ENCODE measurements at regions not wholly inside any gene's neighbourhood (a gene's known extent, or its start where the extent isn't known, plus 50 kb on each side); places are given as distances from the start of the nearest gene placed in this dataset.
A peak's percentile ranks its signal among the peaks of the same experiment; 100 is the strongest.

DNA sequence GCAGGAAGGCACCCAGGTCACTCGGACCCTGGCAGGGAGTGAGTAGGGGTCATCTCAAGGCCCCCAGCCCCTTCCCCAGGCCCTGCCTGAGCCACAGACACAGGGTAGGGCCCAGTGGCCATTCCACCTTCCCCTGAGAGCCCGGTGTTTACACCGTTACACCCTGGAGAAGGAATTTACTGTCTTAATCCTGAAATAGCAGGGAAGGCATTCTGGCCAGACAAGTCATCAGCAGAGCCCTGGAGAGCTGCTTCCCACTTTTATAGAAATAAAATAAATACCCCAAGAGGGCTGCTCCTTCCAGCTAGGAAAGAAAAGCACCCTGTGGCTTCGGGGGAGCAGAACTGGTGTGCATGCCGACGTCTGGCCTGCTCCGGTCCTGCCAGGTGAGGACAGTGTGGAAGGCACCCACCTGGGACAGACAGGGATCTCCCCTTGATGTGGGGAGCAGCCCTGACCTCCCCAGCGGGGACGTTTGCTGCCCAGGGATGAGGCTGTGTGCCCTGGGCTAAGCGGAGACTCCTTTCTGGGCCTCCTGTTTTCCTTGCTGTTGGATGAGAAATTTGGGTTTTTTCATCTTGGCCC lies 180.0 kb downstream of the MN1 start:
- H4K5ac ChIP-seq (ENCODE audit: insufficient read length, low read depth, low read length): no peak overlapping the region
- H3K9me3 ChIP-seq (ENCODE audit: insufficient read depth in 2 of 2, low read depth in 1 of 2, low read length in 1 of 2): no peaks in the 10 kb centered on the region
- no peaks in the 10 kb centered on the region for H3K27me3 ChIP-seq (replicated peaks in 1 of 4; ENCODE audit: control insufficient read depth in 3 of 4, extremely low read depth in 1 of 4, insufficient read depth in 3 of 4, low read length in 3 of 4)
- H3K79me2 ChIP-seq (ENCODE audit: control insufficient read depth in 1 of 2, insufficient read depth in 2 of 2, low read length in 2 of 2): no peaks in the 10 kb centered on the region
- H2BK5ac ChIP-seq (ENCODE audit: low read depth, low read length): no peak overlapping the region
- H2AFZ ChIP-seq (ENCODE audit: low read length): no peak overlapping the region
- H2BK15ac ChIP-seq (ENCODE audit: low read length): no peak overlapping the region; the same call in 1 of the 2 replicates
- H3K36me3 ChIP-seq (ENCODE audit: control insufficient read depth in 2 of 4, insufficient read depth in 4 of 4, low read length in 3 of 4): no peaks in the 10 kb centered on the region
- no peaks in the 10 kb centered on the region for H4K20me1 ChIP-seq (replicated peaks in 1 of 2; ENCODE audit: control insufficient read depth in 1 of 2, insufficient read depth in 2 of 2, low read length in 2 of 2)
- H3K4me2 ChIP-seq (ENCODE audit: insufficient read depth in 1 of 2, low read depth in 2 of 2, low read length in 2 of 2): no peak overlapping the region
- H3K14ac ChIP-seq (ENCODE audit: insufficient read length): no peak overlapping the region
- H2BK120ac ChIP-seq (replicated peaks; ENCODE audit: low read depth, low read length): no peak overlapping the region
- no peak overlapping the region for H3K4me3 ChIP-seq (ENCODE audit: extremely low read depth in 1 of 4, insufficient read depth in 2 of 4, low read depth in 3 of 4, low read length in 4 of 4)
- H2AK5ac ChIP-seq (ENCODE audit: low read depth, low read length): no peak overlapping the region
- DNase-seq (ENCODE audit: low read depth in 1 of 2, low spot score in 2 of 2) (no peak), FAIRE-seq (no peak)
- H4K91ac ChIP-seq (replicated peaks; ENCODE audit: insufficient read length, low read length): peak overlapping the region; percentile 52
- H3K4me1 ChIP-seq (replicated peaks in 1 of 4; ENCODE audit: control insufficient read depth in 3 of 4, insufficient read depth in 4 of 4, low read length in 3 of 4): no peaks in the 10 kb centered on the region; a peak in 1 of 7 replicates
- CTCF ChIA-PET (ENCODE audit: partially characterized antibody): no interaction called here
- TF ChIP-seq EGR1 (IDR thresholded peaks at IDR 0.05; ENCODE audit: borderline replicate concordance, low read depth, low read length) (no peak), BACH1 (IDR thresholded peaks at IDR 0.05; ENCODE audit: low read length) (no peak), RNF2 (IDR thresholded peaks at IDR 0.05; ENCODE audit: borderline replicate concordance, low read depth, low read length, missing control alignments, poor library complexity, severe bottlenecking) (no peak), RXRA (IDR thresholded peaks at IDR 0.05; ENCODE audit: insufficient read depth, low read depth, low read length) (no peak), KDM4A (IDR thresholded peaks at IDR 0.05; ENCODE audit: low read depth, low read length, severe bottlenecking) (no peak), CHD1 (IDR thresholded peaks at IDR 0.05; ENCODE audit: low read depth, low read length) (no peak), JUN (IDR thresholded peaks at IDR 0.05; ENCODE audit: low read depth, low read length) (no peak), POLR2A (IDR thresholded peaks at IDR 0.05; ENCODE audit: control extremely low read depth in 1 of 2, low read depth in 2 of 2, low read length in 2 of 2) (no peak), ZNF274 (IDR thresholded peaks at IDR 0.05; ENCODE audit: borderline replicate concordance, extremely low read depth, low read length) (no peak), YY1 (IDR thresholded peaks at IDR 0.05; ENCODE audit: low read depth, low read length) (no peak), CBX8 (IDR thresholded peaks at IDR 0.05; ENCODE audit: borderline replicate concordance, low read depth, low read length) (no peak), CTCF (IDR thresholded peaks at IDR 0.05; ENCODE audit: control extremely low read depth in 1 of 3, insufficient read depth in 1 of 3, low read depth in 1 of 3, low read length in 3 of 3) (no peak)
- no peak overlapping the region for H3K23ac ChIP-seq (ENCODE audit: insufficient read length)
- no peak overlapping the region for H3K27ac ChIP-seq (ENCODE audit: low read depth, low read length)
- H2BK20ac ChIP-seq (ENCODE audit: low read length): no peak overlapping the region
- H3K79me1 ChIP-seq (ENCODE audit: low read depth, low read length): no peaks in the 10 kb centered on the region
- H3K9ac ChIP-seq (replicated peaks in 1 of 4; ENCODE audit: extremely low read depth in 1 of 4, low read depth in 3 of 4, low read length in 3 of 4): no peak overlapping the region
- WGBS, 2 experiments (ENCODE audit: extremely low coverage in 1 of 2, insufficient coverage in 1 of 2, insufficient read length in 1 of 2, insufficient replicate concordance in 2 of 2, low coverage in 1 of 2, low lambda C conversion rate in 2 of 2, missing lambda C conversion rate in 1 of 2): 69% methylated on average over 8 of the region's 10 CpGs; no CpG with 5 or more reads in 1 of the 2 experiments
- H4K8ac ChIP-seq (ENCODE audit: extremely low read depth, insufficient read depth, low read length): no peak overlapping the region; the same call in 1 of the 2 replicates
- no peak overlapping the region for H2BK12ac ChIP-seq (ENCODE audit: low read depth, low read length)
- H3K4ac ChIP-seq (replicated peaks; ENCODE audit: insufficient read length, low read depth, low read length): no peak overlapping the region
- POLR2A ChIA-PET (ENCODE audit: partially characterized antibody): no interaction called here
- no peaks in the 10 kb centered on the region for H3K23me2 ChIP-seq (ENCODE audit: low read depth, low read length)
- no peak overlapping the region for H3K56ac ChIP-seq (replicated peaks; ENCODE audit: insufficient read length, low read depth, low read length)
- H3K18ac ChIP-seq (ENCODE audit: extremely low read depth, low read length): no peak overlapping the region

All from H1 (cell line).